ENCODE measurements at regions not wholly inside any gene's neighbourhood (a gene's known extent, or its start where the extent isn't known, plus 50 kb on each side); places are given as distances from the start of the nearest gene placed in this dataset.
"Not testable (repeated sequence)": the region's sequence is repeated elsewhere in the genome, so short reads cannot be mapped to it uniquely, and the experiment has no call there.

- TF ChIP-seq REST (IDR thresholded peaks at IDR 0.05; ENCODE audit: insufficient replicate concordance, low read depth); GABPA (IDR thresholded peaks at IDR 0.05; ENCODE audit: low read depth); CTCF (IDR thresholded peaks at IDR 0.05; ENCODE audit: insufficient read depth, low read length); POLR2AphosphoS5 (IDR thresholded peaks at IDR 0.05; ENCODE audit: low read depth): not testable (repeated sequence)
Observed at GRCh38 chr2:87460104-87460503, 287.8 kb upstream of the PLGLB2 start.
